Fibroblast of the aortic adventitia (primary cell): ENCODE measurements at regions not wholly inside any gene's neighbourhood (a gene's known extent, or its start where the extent isn't known, plus 50 kb on each side); places are given as distances from the start of the nearest gene placed in this dataset.

ENCODE experiments used
- DNase-seq: peaks from one replicate; pipeline ENCODE4 v3.0.0-alpha.2; 2010; ENCODE audit warnings: low read depth
- H3K4me3 ChIP-seq: 2 replicates; pipeline ENCODE4 v1.5.1; 2011; ENCODE audit warnings: low read depth, mild to moderate bottlenecking, control low read depth, low read length, moderate library complexity
- CTCF ChIP-seq: IDR thresholded peaks from 2 replicates; pipeline ENCODE4 v1.5.1; 2011; ENCODE audit warnings: mild to moderate bottlenecking, low read length, control low read depth, inconsistent platforms; ENCODE audit not compliant: insufficient read depth

- TF ChIP-seq CTCF: no peak
These were observed 125.6 kb upstream of the MAFB start for GRCh38 chr20:40814631-40814960.

GRCh38 chr20:40815156-40816038, 126.4 kb upstream of the MAFB start:
- no peak overlapping the region for H3K4me3 ChIP-seq
- no peak for TF ChIP-seq CTCF
- DNase-seq: no peak

More at GRCh38 chr20:40814631-40814960, 125.6 kb upstream of the MAFB start:
- DNase-seq: no peak
- no peak overlapping the region for H3K4me3 ChIP-seq

- no peak overlapping the region for H3K4me3 ChIP-seq
- no peak for DNase-seq
- TF ChIP-seq CTCF: no peak
These were observed 127.0 kb upstream of the MAFB start for GRCh38 chr20:40816039-40816352.

- DNase-seq: no peak
- no peak overlapping the region for H3K4me3 ChIP-seq
- no peak for TF ChIP-seq CTCF
These were observed 132.4 kb upstream of the MAFB start for GRCh38 chr20:40821429-40821828.

- TF ChIP-seq CTCF: no peak
- no peak overlapping the region for H3K4me3 ChIP-seq
- no peak for DNase-seq
These were observed 137.7 kb upstream of the MAFB start for GRCh38 chr20:40826699-40827098.

- TF ChIP-seq CTCF: no peak
- DNase-seq: no peak
- H3K4me3 ChIP-seq: no peak overlapping the region
These were observed 146.3 kb upstream of the MAFB start for GRCh38 chr20:40835321-40835720.

- DNase-seq: no peak
- no peak for TF ChIP-seq CTCF
- no peak overlapping the region for H3K4me3 ChIP-seq
These were observed 149.5 kb upstream of the MAFB start for GRCh38 chr20:40838509-40838908.
